Gastrocnemius medialis (tissue), 4 donors: ENCODE measurements at regions not wholly inside any gene's neighbourhood (a gene's known extent, or its start where the extent isn't known, plus 50 kb on each side); places are given as distances from the start of the nearest gene placed in this dataset.

Experiments used
- ATAC-seq, 2 donors: fragments of 150-250 bp; one replicate each; pipeline ENCODE4 v1.9.1; 2016
- DNase-seq, 2 donors: peaks; one replicate each; pipeline ENCODE4 v3.0.0-alpha.2; 2019
- H3K27ac ChIP-seq, 4 donors: fragments of 200-600 bp; sonication (generic); 1 replicate in 1 of 4; 2 replicates in 3 of 4; pipeline ENCODE4 v1.5.1; 2016 to 2018; ENCODE audit warnings: mild to moderate bottlenecking in 2 of 4, moderate library complexity in 1 of 4
- H3K27me3 ChIP-seq, 3 donors: fragments of 200-600 bp; sonication (generic) in 2 of 3; 1 replicate in 1 of 3; 2 replicates in 2 of 3; pipeline versions ENCODE4 v1.5.1 to v1.6.0; 2016 to 2019; ENCODE audit warnings: mild to moderate bottlenecking in 1 of 3, moderate library complexity in 1 of 3
- H3K36me3 ChIP-seq, 2 donors: fragments of 200-600 bp; sonication (generic) in 1 of 2; one replicate each; pipeline ENCODE4 v1.5.1; 2017 to 2018
- H3K4me1 ChIP-seq, 2 donors: fragments of 200-600 bp; sonication (generic) in 1 of 2; one replicate each; pipeline ENCODE4 v1.5.1; 2016 to 2017; ENCODE audit warnings: mild to moderate bottlenecking in 2 of 2
- H3K4me3 ChIP-seq, 4 donors: fragments of 200-600 bp; sonication (generic) in 3 of 4; 1 replicate in 1 of 4; 2 replicates in 3 of 4; pipeline ENCODE4 v1.5.1; 2016 to 2019; ENCODE audit warnings: mild to moderate bottlenecking in 2 of 4
- H3K9me3 ChIP-seq, 3 donors: fragments of 200-600 bp; sonication (generic) in 2 of 3; 1 replicate in 1 of 3; 2 replicates in 2 of 3; pipeline ENCODE4 v1.5.1; 2016 to 2019
- CTCF ChIP-seq, 5 experiments: fragments of 450-650 bp in 3 of 5; fragments of 200-600 bp in 2 of 5; sonication (generic) in 2 of 5; IDR thresholded peaks in 4 of 5; conservative IDR thresholded peaks in 1 of 5; 1 replicate in 4 of 5; 2 replicates in 1 of 5; pipeline ENCODE4 v1.5.1; 2016 to 2019; ENCODE audit warnings: antibody characterized with exemption in 5 of 5, mild to moderate bottlenecking in 3 of 5, moderate library complexity in 3 of 5
- POLR2A ChIP-seq, 2 donors: fragments of 450-650 bp; IDR thresholded peaks; one replicate each; pipeline ENCODE4 v1.6.1; 2017; ENCODE audit warnings: antibody characterized with exemption in 2 of 2, mild to moderate bottlenecking in 2 of 2, moderate library complexity in 2 of 2
- in situ Hi-C, 4 donors: fragments of 200-750 bp; cut with MboI; loops; one replicate each; pipeline versions ENCODE4 v1.15.0 to v1.8.0; 2017; ENCODE audit warnings: low sequenced_read_pairs in 4 of 4
- intact Hi-C: fragments of 100-400 bp; cut with DNase I; formaldehyde crosslinking; loops from one replicate; pipeline ENCODE4 v1.15.1; 2023; ENCODE audit warnings: low total_unique reads

GRCh38 chrX:16427668-16428067 is 222.3 kb upstream of the S100G start:
- Histone ChIP-seq H3K27me3 (peaks cover 0 to 2% (median 0%) of the 10 kb centered on the region in 3 donors), H3K4me1 (no peaks in the 10 kb centered on the region), H3K36me3 (no peaks in the 10 kb centered on the region), H3K4me3 (no peak overlapping the region), H3K27ac (no peak overlapping the region), H3K9me3 (no peaks in the 10 kb centered on the region)
- TF ChIP-seq POLR2A (IDR thresholded peaks at IDR 0.05) = no peak
- no peak for TF ChIP-seq CTCF (IDR thresholded peaks at IDR 0.05 in 4 of 5, conservative IDR thresholded peaks at IDR 0.05 in 1 of 5)
- intact Hi-C loops = no loop called here
- ATAC-seq (no peak), DNase-seq (no peak)
- in situ Hi-C loops = loop anchor here in 2 of 4 donors (25.0 kb wide), 2 partner anchors 90 to 235 kb away; partner anchors contain the start of gene S100G (in 2 of the 2)

GRCh38 chrX:16429406-16429805 is 220.6 kb upstream of the S100G start:
- Histone ChIP-seq H3K4me1 (no peaks in the 10 kb centered on the region), H3K36me3 (no peaks in the 10 kb centered on the region), H3K4me3 (no peak overlapping the region), H3K9me3 (no peaks in the 10 kb centered on the region), H3K27ac (no peak overlapping the region), H3K27me3 (no peaks in the 10 kb centered on the region)
- TF ChIP-seq CTCF (IDR thresholded peaks at IDR 0.05 in 4 of 5, conservative IDR thresholded peaks at IDR 0.05 in 1 of 5) = no peak
- TF ChIP-seq POLR2A (IDR thresholded peaks at IDR 0.05) = no peak
- in situ Hi-C loops = loop anchor here in 2 of 4 donors (25.0 kb wide), 2 partner anchors 92 to 233 kb away; partner anchors contain the start of gene S100G (in 2 of the 2)
- no peak for ATAC-seq
- intact Hi-C loops = no loop called here
- DNase-seq = no peak

- DNase-seq (no peak), ATAC-seq (no peak)
- in situ Hi-C loops (loop anchor here (10.0 to 25.0 kb wide), 3 partner anchors 94 to 234 kb away; partner anchors contain the start of gene S100G (in 2 of the 4)), intact Hi-C loops (no loop called here)
- no peak overlapping the region for H3K27ac ChIP-seq
- H3K9me3 ChIP-seq = no peaks in the 10 kb centered on the region
- no peaks in the 10 kb centered on the region for H3K4me1 ChIP-seq
- no peak overlapping the region for H3K4me3 ChIP-seq
- TF ChIP-seq POLR2A (IDR thresholded peaks at IDR 0.05) (no peak), CTCF (IDR thresholded peaks at IDR 0.05 in 4 of 5, conservative IDR thresholded peaks at IDR 0.05 in 1 of 5) (no peak)
- no peaks in the 10 kb centered on the region for H3K36me3 ChIP-seq
- no peaks in the 10 kb centered on the region for H3K27me3 ChIP-seq
Measured at GRCh38 chrX:16431266-16431665, 218.7 kb upstream of the S100G start.

- no peak overlapping the region for H3K27ac ChIP-seq
- H3K4me1 ChIP-seq = no peaks in the 10 kb centered on the region
- in situ Hi-C loops (loop anchor here (10.0 to 25.0 kb wide), 3 partner anchors 96 to 232 kb away; partner anchors contain the start of gene S100G (in 2 of the 4)), intact Hi-C loops (no loop called here)
- H3K27me3 ChIP-seq = no peaks in the 10 kb centered on the region
- H3K36me3 ChIP-seq = no peaks in the 10 kb centered on the region
- no peaks in the 10 kb centered on the region for H3K9me3 ChIP-seq
- TF ChIP-seq POLR2A (IDR thresholded peaks at IDR 0.05) (no peak), CTCF (IDR thresholded peaks at IDR 0.05 in 4 of 5, conservative IDR thresholded peaks at IDR 0.05 in 1 of 5) (no peak)
- no peak overlapping the region for H3K4me3 ChIP-seq
- DNase-seq (no peak), ATAC-seq (no peak)
Measured at GRCh38 chrX:16433021-16433420, 216.9 kb upstream of the S100G start.
